OCI-LY7 (cell line): ENCODE measurements at regions not wholly inside any gene's neighbourhood (a gene's known extent, or its start where the extent isn't known, plus 50 kb on each side); places are given as distances from the start of the nearest gene placed in this dataset.

Source experiments
- CTCF ChIP-seq: fragments of 200-600 bp; sonication (generic); conservative IDR thresholded peaks from 2 replicates; pipeline ENCODE4 v1.5.1; 2014; ENCODE audit warnings: mild to moderate bottlenecking, antibody characterized with exemption, low read length, moderate library complexity, mixed read lengths
- EZH2phosphoT487 ChIP-seq: fragments of 200-600 bp; sonication (generic); IDR thresholded peaks from 2 replicates; pipeline ENCODE4 v1.6.1; 2018; ENCODE audit warnings: low read depth, borderline replicate concordance, mild to moderate bottlenecking, mixed run types, antibody characterized with exemption, low read length, moderate library complexity, mixed read lengths

- no peak for TF ChIP-seq CTCF
- no peak for TF ChIP-seq EZH2phosphoT487
Measured at GRCh38 chr6:90643381-90643780, 56.5 kb upstream of the MAP3K7 start.
